Activated CD8-positive, alpha-beta memory T cell treated with anti-CD3 and anti-CD28 coated beads, Interleukin-2, amount 50 U/mL, for 4 hours (primary cell): ENCODE measurements at regions not wholly inside any gene's neighbourhood (a gene's known extent, or its start where the extent isn't known, plus 50 kb on each side); places are given as distances from the start of the nearest gene placed in this dataset.

ENCODE experiments used
- DNase-seq: peaks from one replicate; pipeline ENCODE4 v3.0.0-alpha.2; 2020

DNA sequence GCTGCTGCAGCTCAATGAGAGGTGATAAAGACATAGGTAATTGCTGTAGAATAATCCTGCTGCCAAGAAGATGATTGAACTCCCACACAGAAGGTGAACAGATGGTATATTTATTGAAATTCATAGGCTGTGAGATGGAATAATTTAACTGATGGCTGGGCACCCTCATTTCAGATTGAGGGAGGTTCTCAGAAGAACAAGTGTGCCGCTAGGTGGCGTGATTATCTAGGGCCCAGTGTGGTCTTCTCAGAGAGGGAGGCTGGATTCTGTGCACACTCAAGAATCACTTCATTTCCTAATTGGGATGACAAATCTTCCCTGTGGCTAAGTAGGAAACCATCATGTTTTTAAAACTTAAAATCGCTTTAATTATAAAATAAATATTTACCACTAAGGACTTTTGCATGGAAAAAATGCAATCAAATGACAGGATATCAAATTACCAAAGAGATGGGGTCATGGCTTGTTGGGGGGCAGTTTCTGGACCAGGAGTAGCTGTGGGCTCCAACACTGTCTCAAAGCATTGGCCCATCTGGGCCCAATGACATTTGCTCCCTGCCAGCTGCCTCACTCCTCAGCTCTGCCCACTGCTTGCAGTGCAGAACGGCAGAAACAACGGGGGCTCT, 132.3 kb downstream of the SNAPC1 start:
- DNase-seq: peak; percentile 57

DNA sequence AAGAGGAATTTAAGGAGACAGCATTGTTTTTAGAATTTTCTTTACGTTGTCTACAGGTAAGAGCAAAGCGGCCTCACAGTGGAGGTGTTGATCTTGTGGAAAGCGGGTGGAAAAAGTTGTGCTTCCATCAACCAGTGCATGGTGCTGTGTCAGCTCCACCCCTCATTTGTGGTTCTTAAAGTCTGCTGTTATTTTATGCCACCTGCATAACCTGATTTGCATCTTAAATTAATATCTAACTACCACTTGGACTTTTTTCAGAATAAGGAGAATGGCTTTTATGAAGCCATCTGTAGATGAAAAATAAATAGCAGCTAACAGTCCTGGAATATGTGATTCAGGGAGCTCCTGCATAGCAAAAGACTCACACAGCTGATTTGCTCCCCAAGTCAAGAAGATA, 135.1 kb downstream of the SNAPC1 start:
- no peak for DNase-seq

DNA sequence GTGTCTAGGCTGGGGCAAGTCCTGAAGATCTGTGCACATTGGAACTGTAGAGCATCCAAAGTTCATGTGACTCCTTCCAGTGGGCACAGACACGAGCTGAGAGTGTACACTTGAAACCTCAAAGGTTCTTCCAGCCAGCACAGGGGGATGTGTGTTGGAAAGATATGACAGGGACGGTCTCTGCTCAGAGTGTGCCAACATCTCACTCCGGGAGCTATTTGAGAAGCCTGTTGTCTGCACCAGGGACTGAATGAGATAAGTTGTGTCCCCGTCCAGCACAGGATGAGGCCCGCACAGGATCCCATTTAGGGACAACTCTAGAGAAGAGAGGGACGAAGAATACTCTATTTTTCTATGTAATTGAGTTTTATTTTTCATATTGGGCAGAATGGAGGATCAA, 136.3 kb downstream of the SNAPC1 start:
- DNase-seq: no peak

DNA sequence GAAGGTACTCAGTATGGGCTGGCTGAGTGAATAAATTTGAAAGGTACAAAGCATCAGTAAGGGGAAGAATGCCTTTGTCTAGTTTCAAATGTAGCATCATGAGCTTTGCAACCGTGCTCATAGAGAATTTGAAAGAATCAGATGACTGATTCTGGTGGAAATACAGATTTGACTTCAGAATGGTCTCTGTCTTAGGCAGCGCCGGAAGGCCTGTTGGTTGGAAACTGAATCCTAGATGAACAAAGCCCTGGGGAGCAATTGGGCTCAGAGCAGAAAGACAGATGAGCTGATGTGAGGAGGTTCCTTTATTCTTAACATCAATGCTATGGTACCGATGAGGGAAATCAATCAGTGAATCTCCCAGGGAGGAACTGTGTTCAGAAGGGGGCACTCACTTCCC, 137.3 kb downstream of the SNAPC1 start:
- no peak for DNase-seq

DNA sequence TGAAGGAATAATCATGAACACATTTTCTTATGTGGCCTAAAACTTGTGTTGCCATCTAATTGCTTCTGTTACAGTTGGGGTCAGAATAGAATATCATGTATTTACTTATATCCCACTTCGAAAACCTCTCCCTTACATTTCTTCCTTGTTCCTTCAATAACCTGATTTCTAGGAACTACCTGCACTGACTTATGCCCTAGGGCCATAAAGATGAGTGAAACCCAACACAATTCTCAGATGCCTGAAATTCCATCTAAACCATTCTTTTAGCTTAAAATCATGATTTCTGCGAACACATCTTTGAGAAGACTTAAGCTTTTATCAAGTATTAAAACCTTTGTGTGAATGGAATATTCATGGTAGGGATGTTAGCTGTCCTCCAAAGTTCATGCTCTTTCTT, 142.7 kb downstream of the SNAPC1 start:
- DNase-seq: no peak

DNA sequence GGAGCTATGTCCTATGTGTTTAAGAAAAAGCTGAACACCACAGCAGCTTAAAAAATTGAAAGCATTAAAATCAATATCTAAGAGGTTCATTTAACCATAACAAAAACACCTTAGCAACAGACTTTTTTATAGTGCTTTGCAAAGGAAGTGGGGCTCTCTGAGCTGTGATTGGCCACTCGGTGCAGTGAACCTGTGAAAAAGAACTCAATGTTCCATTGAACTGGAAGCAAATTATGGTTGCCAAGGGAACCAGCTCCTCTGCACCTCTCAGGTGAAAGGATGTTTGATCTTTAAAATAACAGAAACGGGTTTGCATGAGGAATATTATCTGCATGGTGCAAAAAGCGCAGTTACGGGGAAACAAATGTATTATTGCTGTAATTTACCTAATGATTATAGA, 149.4 kb downstream of the SNAPC1 start:
- no peak for DNase-seq

DNA sequence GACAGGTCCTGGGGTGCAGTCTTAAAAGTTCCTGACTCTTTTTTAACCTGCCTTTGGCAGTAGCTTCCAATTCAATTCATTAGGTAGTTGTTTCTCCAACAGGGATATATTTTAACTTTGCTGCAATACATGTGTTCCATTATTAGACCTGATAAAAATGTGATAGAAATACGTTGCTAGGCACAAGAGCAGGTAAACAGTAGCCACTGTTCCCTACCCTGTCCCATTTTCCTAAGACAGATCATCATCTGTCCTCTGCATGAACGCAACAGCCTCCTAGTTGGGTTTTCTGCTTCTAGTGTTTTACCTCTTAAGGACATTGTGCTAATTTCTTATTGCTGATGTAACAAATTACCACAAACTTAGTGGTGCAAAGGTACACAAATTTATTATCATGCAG, 156.8 kb downstream of the SNAPC1 start:
- DNase-seq: no peak

DNA sequence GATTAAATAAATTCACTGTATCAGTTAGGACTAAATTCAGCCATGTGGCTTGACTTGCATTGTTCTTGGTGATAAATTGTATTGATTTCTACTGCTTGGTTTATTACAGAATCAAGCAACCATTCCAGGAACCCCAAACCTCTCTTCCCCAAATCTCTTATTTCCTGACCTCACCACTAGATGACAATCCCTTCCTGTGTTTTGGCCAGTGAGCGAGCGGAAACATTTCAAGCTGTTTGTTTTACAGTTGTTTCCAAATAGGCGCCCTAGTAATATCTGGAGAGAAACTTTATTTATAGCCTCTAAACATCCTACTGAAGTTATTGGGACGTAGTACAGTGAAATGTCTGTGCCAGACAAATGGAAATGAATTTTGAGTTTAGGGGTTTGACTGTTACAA, 161.1 kb downstream of the SNAPC1 start:
- DNase-seq: no peak

DNA sequence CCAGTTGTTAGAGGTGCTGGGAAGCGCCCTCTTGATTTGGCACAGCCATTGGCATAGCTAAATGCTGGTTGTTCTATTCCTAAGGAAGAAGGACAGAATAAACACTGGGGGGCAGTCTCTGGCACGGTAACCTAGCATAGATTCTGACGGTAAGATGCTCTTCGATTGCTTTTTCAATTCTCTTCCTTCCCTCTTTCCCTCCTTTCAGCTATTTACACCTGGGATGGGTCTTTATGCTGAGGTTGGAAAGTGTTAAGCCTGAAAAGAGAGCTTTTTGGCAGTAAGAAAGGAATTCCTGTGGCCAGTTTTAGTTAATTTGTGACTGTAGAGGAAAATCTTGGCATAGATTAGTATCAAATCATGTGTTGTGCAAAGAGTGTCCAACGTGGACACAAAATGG, 162.8 kb downstream of the SNAPC1 start:
- DNase-seq: no peak

DNA sequence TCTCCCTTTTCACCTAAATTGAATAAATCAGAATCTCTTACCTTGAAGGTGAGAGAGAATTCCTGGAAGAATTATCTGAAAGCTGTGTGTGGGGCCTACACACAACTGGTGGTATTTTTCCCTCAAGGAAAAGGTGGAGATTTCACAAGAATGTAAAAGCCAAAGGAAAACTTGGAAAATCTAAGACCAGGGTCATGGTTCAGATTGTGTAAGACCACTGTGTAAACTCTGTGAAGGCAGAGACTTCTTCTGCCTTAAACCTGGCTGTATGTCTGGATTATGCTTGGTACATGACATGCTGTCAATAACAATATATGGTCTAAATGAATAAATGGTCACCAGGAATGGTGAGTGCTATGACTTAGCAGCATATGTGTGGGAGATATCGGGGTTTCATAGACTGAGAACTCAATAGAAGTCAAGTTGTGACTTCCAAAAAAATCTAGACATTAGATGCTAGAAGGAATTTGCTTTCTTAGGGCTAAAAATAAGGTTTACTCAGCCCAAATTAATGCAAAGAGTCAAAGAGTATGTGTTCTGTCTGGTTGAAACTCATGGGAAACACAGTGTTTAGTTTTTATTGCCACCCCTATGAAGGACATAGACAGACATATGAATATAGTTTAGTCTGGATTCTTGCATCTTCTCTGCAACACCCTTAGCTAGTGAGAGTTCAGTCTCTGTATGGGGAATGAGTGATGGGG, 163.7 kb downstream of the SNAPC1 start:
- no peak for DNase-seq

DNA sequence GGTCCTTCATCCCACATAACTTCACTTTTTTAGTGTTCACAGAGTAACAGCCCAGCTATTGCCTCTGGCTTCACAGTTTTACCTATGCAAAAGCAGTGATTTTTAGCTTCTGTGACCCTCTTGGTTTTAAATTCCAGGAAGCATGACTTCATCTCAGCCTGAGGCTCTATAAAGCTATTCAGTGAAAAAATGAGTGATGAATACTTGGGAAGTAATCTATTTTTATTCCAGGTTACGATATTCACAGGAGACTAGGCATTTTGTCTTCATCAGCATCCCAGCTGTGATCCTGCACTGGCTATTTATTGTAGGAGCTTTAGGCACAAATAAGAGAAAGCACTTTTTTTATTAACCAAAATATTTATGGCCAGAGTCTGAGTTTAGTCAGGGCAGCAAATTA, 164.8 kb downstream of the SNAPC1 start:
- no peak for DNase-seq

DNA sequence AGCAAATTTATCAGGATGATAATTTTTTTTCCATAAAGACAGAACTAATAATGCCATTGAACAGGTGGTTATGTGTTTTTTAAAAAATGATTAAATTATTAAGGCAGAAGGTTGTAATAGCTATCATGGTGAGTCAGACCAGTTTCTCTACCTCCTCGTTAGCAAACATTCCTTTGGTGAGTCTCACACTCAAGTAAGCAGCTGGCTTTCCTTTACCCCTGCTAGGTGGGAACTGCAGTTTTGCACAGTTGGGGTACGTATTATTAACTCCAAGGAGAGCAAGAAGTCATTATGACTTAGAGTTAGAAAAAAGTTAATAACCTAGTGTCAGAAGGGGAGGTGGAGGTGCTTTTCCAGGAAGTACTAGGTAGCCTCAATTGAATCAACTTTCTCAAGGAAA, 165.3 kb downstream of the SNAPC1 start:
- no peak for DNase-seq

DNA sequence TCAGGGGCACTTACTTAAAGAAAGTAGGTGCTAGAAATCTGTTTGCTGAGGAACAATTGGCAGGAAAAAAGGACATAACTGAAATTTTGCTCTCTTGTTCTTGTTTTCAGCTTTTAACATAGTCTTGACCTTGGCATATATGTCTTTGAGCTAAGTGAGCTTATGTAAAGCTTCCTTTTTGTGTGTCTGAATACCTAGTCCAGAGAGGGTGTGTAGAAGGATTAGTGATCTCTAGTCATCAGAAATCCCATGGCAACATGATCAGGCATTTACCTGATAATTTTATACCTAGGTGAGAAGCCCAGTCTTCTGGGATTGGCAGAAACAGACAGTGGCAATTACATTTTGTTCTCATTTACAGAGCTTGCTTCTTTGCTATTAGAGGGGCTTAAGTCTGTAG, 166.1 kb downstream of the SNAPC1 start:
- no peak for DNase-seq

DNA sequence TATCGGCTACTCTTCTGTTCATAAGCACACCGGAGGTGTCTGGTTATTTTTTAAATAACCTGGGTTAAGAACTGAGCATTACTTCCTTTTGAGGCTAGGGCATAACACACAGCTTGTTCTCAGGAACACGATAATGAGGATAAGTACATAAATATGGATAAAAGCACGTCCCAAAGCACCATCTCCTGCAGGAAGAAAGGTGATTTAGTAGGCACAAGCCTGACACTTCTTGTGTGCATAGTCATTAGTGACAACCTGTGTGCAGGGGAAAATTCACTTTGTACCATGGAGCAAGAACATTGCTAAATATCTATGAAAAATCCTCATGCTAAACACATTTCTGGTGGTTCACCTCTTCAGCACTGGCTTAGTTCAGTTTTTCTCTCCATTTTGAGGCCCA, 166.5 kb downstream of the SNAPC1 start:
- no peak for DNase-seq

DNA sequence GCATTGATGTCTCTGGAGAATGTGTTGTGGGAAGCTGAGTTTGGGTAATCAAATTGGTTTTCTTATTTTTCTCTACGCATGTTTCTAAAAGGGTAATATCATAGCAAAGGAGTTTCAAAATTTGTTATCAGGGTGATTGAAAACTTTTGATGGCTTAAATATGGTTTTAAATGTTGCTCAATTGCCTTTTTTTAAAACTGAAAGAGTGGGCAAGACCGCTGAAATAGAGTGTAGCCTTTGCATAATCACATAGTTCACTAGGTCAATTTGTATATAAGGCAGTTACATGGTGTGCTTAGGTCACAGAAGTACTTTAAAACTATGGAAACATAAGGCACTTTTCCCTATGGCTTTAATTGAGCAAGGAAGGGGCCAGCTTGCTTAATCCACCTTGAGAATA, 167.4 kb downstream of the SNAPC1 start:
- DNase-seq: no peak

DNA sequence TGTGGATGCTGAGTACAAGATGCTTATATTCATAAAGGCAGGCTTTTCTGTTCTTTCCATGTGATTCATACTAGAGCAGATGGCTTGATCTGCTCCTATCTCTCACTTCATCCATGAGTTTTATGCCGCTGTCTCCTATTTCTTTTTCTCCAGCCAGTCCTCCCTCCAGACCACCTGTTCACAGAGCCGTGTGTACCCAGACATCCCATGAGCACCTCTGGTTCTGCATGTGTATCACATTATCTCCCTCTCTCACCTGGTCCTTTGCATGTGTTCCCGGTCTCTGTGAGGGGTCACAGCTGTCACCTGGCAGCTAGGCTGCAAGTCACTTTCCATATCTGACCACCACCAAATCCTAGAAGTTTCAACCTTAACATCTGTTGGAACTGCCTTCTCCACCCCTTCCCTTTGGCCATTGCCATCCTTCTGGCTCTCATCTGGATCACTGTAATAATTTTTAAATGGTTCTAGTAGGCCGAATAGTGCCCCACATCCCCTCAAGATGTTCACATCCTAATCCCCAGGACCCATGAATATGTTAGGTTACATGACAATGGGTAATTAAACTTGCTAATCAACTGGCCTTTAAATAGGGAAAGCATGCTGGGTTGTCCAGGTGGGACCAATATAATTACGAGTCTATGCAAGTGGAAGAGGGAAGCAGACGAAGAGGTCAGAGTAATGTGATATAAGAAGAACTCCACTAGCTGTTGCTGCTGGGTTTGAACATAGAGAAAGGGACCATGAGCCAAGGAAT, 168.1 kb downstream of the SNAPC1 start:
- no peak for DNase-seq

DNA sequence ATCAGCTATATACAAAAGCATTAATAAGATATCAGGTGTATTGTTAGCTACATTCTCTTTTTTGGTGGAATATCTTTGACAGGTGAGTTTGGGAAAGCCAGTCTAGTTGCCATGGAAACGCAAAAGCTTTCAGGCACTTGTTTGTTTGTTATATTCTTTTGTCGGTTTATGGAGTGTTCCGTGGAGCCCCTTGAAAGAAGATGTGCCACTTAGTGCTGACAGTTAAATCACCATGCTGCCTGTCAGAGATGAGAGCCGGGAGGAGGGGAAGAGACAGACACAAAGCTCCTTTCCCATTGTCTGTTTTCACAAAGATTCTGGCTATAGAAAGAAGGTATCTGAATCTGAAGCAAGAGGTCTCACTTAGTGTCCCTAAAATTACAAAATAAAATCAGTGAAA, 170.8 kb downstream of the SNAPC1 start:
- DNase-seq: no peak

DNA sequence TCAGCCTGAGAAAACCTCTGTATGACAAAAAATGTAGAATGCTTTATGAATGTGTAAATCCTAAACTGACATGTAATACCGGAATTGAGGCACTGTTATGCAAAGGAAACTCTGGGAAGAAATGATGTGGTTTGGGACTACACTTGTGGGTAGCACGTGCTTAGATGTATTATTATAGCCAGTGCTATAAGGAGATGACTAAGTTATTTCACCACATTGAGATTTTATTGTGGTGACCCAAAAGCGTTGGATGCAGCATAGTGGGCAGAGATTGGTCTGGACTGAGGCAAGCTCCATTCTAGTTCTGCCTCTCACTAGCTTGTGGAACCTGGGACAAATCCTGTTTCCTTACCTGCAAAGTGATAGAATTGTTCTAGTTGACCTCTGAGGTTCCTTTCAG, 172.2 kb downstream of the SNAPC1 start:
- DNase-seq: no peak

DNA sequence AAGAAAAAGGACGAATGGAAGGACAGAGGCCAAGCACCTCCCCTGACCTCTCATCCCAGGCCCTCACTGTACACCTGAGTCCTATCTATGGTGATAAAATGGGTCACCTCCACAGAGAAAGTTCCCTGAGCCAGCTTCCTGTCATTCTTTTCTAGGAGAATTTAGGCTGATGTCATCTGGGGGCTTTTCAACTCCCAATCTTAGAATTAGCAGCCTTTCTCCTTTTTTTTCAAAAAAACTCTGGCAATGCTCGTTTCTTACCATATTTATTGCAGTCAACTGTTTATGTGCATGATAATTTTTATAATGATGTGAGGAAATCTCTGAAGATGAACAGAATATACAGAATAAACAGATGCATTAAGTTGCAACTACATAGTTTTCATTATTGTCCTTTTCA, 177.6 kb downstream of the SNAPC1 start:
- DNase-seq: no peak

DNA sequence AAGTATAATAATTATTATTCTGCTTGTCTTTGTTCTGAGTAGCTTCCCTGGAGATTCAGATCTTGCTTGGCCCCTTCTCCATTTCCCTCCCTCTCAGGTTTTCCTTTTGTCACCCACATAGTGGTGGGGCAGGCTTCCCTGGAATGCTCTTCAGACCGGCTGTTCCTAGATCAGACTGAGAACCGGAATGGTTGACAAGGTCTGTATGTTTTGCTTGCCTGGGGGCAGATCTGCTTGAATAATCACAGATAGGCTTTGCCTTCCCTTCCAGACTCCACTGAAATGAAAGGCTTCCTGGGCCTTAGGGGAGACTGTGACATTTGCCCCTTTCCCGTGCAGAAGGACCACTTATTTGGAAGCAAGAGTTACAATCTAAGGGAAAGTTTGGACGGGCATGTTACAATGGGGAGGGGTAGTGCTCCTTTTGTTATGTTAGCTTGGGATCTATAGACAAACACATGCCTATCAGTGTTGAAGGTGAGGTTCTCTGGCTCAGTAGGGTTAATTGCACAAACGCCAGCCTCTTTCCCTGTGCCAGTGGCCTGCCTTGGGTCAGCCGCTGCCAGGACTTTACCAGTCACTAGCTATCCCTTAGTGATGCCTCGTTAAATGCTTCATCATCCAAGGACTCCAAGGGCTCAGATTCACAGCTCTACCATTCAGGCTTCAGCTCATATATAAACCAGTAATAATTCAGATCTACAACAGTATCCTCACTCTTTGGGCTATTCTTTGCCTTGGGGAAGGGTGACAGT, 178.6 kb downstream of the SNAPC1 start:
- DNase-seq: no peak

DNA sequence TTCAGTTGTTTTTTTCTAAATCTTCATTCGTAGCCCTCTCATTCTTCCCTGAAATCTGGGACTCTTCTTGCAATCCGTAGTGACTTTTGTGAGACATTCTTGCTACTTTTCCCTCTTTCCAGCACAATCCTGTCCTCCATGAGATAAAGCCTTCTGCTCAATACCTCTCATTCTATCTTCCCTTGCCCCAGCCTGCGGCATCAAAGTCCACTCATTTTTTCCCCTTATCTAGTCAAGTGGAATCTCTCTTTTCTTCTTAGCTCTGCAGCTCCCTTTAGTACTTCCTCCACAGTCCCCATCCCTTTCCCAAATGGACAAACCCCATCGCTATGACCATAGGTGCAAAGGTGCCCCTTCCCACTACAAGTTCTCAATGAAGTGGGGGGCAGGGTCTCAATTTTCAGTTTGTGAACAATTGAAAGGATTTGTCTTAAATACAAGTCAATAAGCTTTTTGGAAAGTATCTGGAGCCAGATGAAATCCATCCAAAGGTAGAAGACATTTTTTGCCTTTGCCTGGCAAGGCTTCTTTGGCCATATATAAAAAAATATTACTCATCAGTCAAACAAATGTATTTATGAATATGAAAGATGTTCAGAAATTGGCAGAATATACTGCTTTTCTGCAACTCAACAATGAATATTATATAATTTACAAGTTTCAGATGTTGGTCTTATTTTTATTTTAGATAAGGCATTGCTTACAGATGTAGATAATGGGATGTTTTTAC, 179.4 kb downstream of the SNAPC1 start:
- no peak for DNase-seq

DNA sequence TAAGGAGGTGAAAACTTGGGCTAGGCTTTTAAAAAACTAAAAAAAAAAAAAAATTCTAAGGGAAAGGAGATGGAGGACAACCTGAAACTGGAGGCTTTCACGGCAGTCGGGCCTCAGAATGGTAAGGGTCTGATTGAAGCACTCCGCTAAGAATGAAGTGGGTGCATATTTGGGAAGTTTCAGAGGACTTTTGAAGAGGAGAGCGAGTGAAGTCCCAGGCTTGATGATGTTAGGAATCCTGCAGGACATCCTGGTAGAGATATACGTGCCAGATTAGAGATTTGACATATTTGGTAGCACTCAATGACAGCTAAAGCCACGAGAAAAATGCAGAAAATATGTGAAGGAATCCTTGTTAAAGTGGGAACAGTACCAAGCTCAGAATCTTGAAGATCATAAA, 186.2 kb downstream of the SNAPC1 start:
- DNase-seq: no peak

DNA sequence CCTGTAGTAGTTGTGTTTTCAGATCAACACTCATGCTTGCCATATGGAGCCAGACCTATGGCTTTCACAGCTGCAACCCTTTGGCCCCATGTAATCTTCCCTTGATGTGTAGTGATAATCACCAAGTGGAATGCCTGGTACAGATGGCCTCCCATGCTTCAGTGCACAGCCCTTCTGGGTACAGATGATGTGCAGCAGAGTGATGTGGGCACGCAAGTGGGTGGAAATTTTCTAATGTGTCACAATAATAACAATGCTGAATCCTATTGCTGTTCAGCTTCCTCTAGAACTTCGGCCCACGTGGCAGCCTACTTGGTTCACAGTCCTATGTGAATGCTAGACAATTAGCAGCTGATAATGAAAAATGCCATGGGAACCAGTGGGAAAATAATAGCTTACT, 188.1 kb downstream of the SNAPC1 start:
- DNase-seq: no peak
